DMS79 (cell line): ENCODE measurements at regions not wholly inside any gene's neighbourhood (a gene's known extent, or its start where the extent isn't known, plus 50 kb on each side); places are given as distances from the start of the nearest gene placed in this dataset.
"Not testable (repeated sequence)": the region's sequence is repeated elsewhere in the genome, so short reads cannot be mapped to it uniquely, and the experiment has no call there.

Experiments used
- DNase-seq: peaks from one replicate; lab custom pipeline; 2025; lab: John Stamatoyannopoulos, UW

DNA sequence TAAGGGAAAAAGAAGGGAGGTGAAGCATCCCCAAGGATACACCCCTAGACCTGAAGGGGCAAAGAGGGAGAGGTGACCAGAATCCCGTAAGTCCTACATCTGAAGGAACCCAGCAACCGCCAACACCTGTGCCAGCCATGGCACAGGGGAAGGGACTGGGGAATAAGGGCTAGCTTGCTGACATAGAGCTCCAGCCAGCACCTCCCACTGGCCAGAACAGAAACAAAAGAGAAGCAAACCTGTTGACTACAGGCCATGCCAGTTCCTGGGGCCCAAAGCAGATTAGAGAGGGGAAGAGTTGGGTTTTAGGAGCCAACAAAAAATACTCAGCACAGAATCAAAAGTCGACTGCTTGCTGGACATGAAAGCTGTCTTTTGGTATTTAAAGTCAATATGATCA is 244.6 kb downstream of the SUCLG1 start:
- no peak for DNase-seq

GRCh38 chr2:84212611-84213314 is 246.3 kb downstream of the SUCLG1 start:
- no peak for DNase-seq

GRCh38 chr2:84209941-84210340 is 249.1 kb downstream of the SUCLG1 start:
- DNase-seq = no peak

DNA sequence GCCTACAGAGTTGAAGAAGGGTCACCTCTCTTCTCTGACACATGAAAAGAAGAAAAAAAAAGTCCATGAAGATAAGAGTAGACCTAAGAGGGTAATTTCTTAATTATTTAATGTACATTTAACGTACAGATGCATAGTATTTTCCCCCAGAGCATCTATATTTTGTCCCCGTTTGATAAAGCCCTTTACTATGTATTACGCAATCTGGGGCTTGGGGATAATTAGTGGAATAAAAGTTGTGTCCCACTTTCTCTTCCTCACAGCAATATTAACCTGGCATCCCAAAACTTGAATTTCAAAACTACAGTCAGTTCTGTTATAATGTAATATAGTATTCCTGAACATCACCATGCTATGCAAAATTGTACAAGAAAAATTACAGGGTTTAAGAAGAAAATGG is 254.1 kb downstream of the SUCLG1 start:
- no peak for DNase-seq

GRCh38 chr2:84202166-84202565 is 256.9 kb downstream of the SUCLG1 start:
- DNase-seq = no peak

DNA sequence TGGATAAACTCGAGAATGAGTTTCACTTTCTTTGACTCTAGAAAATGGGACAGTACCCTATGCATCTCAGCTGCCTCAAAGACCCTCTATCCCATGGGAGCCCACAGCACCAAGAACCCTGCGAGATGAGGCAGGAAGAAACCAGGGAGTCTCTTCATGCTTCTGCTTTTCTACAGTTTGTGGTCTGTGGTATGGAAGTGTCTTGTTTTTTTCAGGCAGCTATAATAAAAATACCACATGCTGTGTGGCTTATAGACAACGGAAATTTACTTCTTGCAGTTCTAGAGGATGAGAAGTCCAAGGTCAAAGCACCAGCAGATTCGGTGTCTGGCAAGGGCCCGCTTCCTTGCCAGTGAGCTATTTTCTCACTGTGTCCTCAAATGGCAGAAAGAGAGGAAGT is 257.9 kb downstream of the SUCLG1 start:
- DNase-seq = no peak

GRCh38 chr2:84197901-84198300 is 261.2 kb downstream of the SUCLG1 start:
- no peak for DNase-seq

- DNase-seq = no peak
Observed at GRCh38 chr2:84194949-84195644, 264.0 kb downstream of the SUCLG1 start.

DNA sequence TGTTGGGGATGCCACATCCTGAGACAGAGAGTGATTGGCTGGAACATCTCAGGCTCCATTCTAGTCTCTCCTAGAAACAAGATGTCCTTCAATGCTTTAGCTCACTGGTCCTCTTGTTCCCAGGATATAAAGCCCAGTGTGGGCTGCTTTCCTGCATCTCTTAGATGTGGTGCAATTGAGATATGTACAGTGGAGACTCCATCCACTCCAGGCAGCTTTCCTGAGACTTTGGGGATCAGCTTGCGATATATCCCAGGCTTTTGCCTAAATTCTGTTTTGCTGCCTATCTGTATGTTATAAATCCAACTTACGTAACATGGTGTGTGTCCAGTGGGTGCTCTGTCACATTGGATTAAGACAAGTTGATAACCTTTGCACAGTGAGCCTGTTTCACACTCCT is 264.9 kb downstream of the SUCLG1 start:
- no peak for DNase-seq

GRCh38 chr2:84187258-84187657 is 271.8 kb downstream of the SUCLG1 start:
- no peak for DNase-seq

GRCh38 chr2:84181927-84182326 is 277.2 kb downstream of the SUCLG1 start:
- no peak for DNase-seq

DNA sequence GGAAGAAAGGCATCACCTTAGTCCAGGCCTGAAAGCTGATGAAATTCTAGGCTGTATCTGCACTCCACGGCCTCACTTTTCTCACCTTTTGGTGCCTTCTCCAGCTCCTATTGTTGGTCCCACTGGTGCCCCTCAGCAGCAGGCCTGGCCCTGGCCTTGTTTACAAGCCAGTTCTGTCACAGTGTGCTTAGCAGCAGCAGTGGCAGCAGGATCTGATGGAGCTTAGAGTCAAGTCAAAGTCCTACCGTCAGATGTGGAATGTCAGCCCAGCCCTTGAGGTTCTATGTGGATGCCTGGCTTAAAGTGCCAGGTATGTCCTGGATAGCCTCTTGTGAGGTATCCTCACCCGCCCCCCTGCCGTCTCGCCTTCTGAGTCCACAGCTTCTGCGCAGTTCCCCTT is 281.3 kb downstream of the SUCLG1 start:
- DNase-seq = no peak

DNA sequence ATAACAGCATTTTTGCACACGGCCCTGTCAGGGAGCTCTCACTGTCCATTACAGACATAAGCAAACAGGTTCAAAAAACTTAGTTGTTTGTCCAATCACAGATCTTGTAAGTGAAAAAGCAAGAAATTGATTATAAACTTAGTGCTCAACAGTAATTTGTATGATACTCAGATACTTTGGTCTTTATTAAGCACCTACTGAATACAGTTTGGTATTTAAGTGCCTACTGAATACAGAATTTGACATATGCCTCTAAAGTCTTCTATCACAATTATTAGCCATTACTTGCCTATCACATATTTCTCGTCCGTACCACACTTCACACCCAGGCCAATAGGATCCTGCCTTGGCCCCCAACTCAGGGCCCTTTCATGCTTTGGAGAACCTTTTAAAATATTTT is 283.1 kb downstream of the SUCLG1 start:
- no peak for DNase-seq

DNA sequence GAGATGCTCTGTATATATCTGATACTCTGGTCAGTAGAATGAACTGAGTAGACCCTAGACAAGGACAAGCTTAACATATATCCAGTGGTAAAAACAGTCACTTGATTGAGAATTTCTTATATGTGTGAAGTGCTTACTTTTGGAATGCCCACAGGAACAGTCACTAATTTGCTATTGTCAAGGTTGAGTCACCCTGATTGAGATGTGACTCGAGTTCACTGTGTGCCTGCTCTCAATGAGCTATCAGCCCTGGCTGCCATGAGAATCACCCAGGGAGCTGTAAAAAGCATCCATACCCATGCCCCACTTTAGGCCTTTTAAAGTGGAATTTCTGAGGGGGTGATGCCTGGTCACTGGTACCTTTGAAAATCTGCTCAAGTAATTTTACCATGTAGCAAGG is 283.7 kb downstream of the SUCLG1 start:
- DNase-seq = no peak

DNA sequence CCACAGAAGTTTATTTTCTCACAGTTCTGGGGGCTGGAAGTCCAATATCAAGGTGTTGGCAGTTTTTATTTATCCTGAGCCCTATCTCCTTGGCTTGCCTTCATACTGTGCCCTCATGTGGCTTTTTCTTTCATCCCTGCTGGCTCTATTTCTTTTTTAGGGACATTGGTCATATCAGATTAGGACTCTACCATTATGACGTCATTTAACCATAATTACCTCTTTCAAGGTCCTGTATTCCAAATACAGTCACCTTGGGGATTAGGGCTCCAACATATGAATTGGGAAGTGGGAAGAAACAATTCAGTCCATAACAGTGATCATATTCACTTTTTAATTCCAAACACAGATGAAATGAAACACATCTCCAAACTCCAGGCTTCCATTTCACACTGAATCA is 286.0 kb downstream of the SUCLG1 start:
- DNase-seq = no peak

- DNase-seq = no peak
Observed at GRCh38 chr2:84170979-84171378, 288.1 kb downstream of the SUCLG1 start.

DNA sequence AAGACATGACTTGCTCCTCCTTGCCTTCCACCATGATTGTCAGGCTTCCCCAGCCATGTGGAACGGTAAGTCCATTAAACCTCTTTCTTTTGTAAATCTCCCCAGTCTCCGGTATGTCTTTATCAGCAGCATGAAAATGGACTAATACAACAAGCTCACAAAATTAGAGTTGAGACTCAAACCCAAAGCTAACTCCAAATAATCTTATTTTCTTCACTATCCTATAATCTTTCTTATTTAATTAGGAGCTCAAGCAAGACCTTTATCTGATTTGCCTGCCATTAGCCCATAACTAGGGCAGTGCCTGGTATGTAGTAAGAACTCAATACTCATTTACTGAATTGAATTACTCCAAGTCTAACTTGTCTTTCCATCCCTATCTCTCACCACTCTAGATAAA is 289.2 kb downstream of the SUCLG1 start:
- no peak for DNase-seq

GRCh38 chr2:84168552-84168951 is 290.5 kb downstream of the SUCLG1 start:
- not testable (repeated sequence) for DNase-seq

- no peak for DNase-seq
Observed at GRCh38 chr2:84165256-84165655, 293.8 kb downstream of the SUCLG1 start.

- no peak for DNase-seq
Observed at GRCh38 chr2:84160453-84160852, 298.6 kb downstream of the SUCLG1 start.

GRCh38 chr2:84158605-84159004 is 300.5 kb downstream of the SUCLG1 start:
- no peak for DNase-seq

GRCh38 chr2:84152462-84152861 is 306.6 kb downstream of the SUCLG1 start:
- DNase-seq = no peak

GRCh38 chr2:84144345-84144744 is 314.7 kb downstream of the SUCLG1 start:
- DNase-seq = no peak

GRCh38 chr2:84137034-84137433 is 322.0 kb downstream of the SUCLG1 start:
- DNase-seq = no peak
